B cell (primary cell): ENCODE measurements at regions not wholly inside any gene's neighbourhood (a gene's known extent, or its start where the extent isn't known, plus 50 kb on each side); places are given as distances from the start of the nearest gene placed in this dataset.

Experiments used
- ATAC-seq: fragments of 200-7000 bp; cut with Tn5 transposase; one replicate; pipeline ENCODE4 v1.10.0; 2021; ENCODE audit warnings: low read depth, mild to moderate bottlenecking, moderate number of reproducible peaks, moderate library complexity
- CTCF ChIA-PET: fragments of 350-600 bp; sonication (Branson Sonifier 250); formaldehyde crosslinking; loops from one replicate; lab custom pipeline; 2021; ENCODE audit warnings: antibody characterized with exemption, inconsistent platforms; lab: Charles Lee
- POLR2A ChIA-PET: fragments of 350-600 bp; sonication (Branson Sonifier 250); formaldehyde crosslinking; loops from one replicate; lab custom pipeline; 2021; ENCODE audit warnings: antibody characterized with exemption; lab: Charles Lee
- DNase-seq: peaks from one replicate; pipeline ENCODE4 v3.0.0; 2013
- H2AFZ ChIP-seq: 2 replicates; pipeline ENCODE4 v1.6.1; 2012; ENCODE audit warnings: mild to moderate bottlenecking, low read depth, low read length; ENCODE audit not compliant: insufficient read depth, poor library complexity, severe bottlenecking
- H3K27ac ChIP-seq, 2 donors: 1 replicate in 1 of 2; 2 replicates in 1 of 2; pipeline ENCODE4 v1.5.1; 2012 to 2013; ENCODE audit warnings: low read length in 2 of 2, mild to moderate bottlenecking in 2 of 2, moderate library complexity in 1 of 2
- H3K27me3 ChIP-seq, 4 experiments: fragments of 200-600 bp in 1 of 4; sonication (generic) in 1 of 4; replicated peaks in 1 of 4; 1 replicate in 2 of 4; 2 replicates in 2 of 4; pipeline versions ENCODE4 v1.6.1 to v1.7.0; 2013 to 2016; ENCODE audit warnings: low read length in 3 of 4, mild to moderate bottlenecking in 2 of 4, mixed read lengths in 1 of 4, moderate library complexity in 1 of 4; ENCODE audit not compliant: insufficient read depth in 4 of 4, control insufficient read depth in 3 of 4; ENCODE audit errors: control extremely low read depth in 1 of 4
- H3K36me3 ChIP-seq, 2 experiments: replicated peaks in 1 of 2; 1 replicate in 1 of 2; 2 replicates in 1 of 2; pipeline versions ENCODE4 v1.6.1 to v1.7.1; 2013; ENCODE audit warnings: low read length in 1 of 2; ENCODE audit not compliant: insufficient read depth in 2 of 2, control insufficient read depth in 1 of 2; ENCODE audit errors: control extremely low read depth in 1 of 2, extremely low read depth in 1 of 2
- H3K4me1 ChIP-seq, 2 donors: fragments of 200-600 bp in 1 of 2; sonication (generic) in 1 of 2; 1 replicate in 1 of 2; 2 replicates in 1 of 2; pipeline versions ENCODE4 v1.5.1 to v1.6.1; 2013 to 2017; ENCODE audit warnings: low read length in 2 of 2; ENCODE audit not compliant: control insufficient read depth in 2 of 2, insufficient read depth in 2 of 2
- H3K4me2 ChIP-seq: replicated peaks from 2 replicates; pipeline ENCODE3; 2012; ENCODE audit warnings: mild to moderate bottlenecking, low read depth, low read length; ENCODE audit not compliant: poor library complexity, severe bottlenecking
- H3K4me3 ChIP-seq, 5 experiments: fragments of 200-600 bp in 1 of 5; sonication (generic) in 1 of 5; 1 replicate in 3 of 5; 2 replicates in 2 of 5; pipeline versions ENCODE4 v1.5.1 to v1.7.0; 2011 to 2016; ENCODE audit warnings: low read length in 4 of 5, mild to moderate bottlenecking in 4 of 5, low read depth in 2 of 5, control low read depth in 1 of 5, moderate library complexity in 1 of 5; ENCODE audit not compliant: insufficient read depth in 1 of 5; ENCODE audit errors: control extremely low read depth in 1 of 5, extremely low read depth in 1 of 5
- H3K79me2 ChIP-seq: fragments of 200-600 bp; sonication (generic); one replicate; pipeline ENCODE4 v1.6.0; 2016; ENCODE audit warnings: low read length; ENCODE audit not compliant: control insufficient read depth, insufficient read depth
- H3K9ac ChIP-seq: fragments of 200-600 bp; sonication (generic); 2 replicates; pipeline ENCODE4 v1.6.1; 2017; ENCODE audit warnings: mild to moderate bottlenecking, low read length, moderate library complexity
- H3K9me3 ChIP-seq, 3 donors: one replicate each; pipeline versions ENCODE4 v1.6.1 to v1.7.1; 2013; ENCODE audit warnings: low read length in 2 of 3; ENCODE audit not compliant: control insufficient read depth in 2 of 3, insufficient read depth in 1 of 3; ENCODE audit errors: control extremely low read depth in 1 of 3
- H4K20me1 ChIP-seq: 2 replicates; pipeline ENCODE4 v1.6.0; 2012; ENCODE audit warnings: mild to moderate bottlenecking, low read length; ENCODE audit not compliant: insufficient read depth, control insufficient read depth, poor library complexity, severe bottlenecking
- H3K27ac Mint-ChIP-seq: one replicate; pipeline ENCODE4 v1.8.0; 2021; ENCODE audit warnings: mixed read lengths
- H3K27me3 Mint-ChIP-seq: one replicate; pipeline ENCODE4 v1.8.0; 2021; ENCODE audit warnings: mixed read lengths
- H3K4me1 Mint-ChIP-seq: one replicate; pipeline ENCODE4 v1.8.0; 2021; ENCODE audit warnings: mixed read lengths
- H3K4me3 Mint-ChIP-seq: one replicate; pipeline ENCODE4 v1.8.0; 2021; ENCODE audit warnings: mixed read lengths
- H3K9me3 Mint-ChIP-seq: one replicate; pipeline ENCODE4 v1.8.0; 2022; ENCODE audit warnings: mixed read lengths; ENCODE audit not compliant: insufficient read depth
- CTCF ChIP-seq: fragments of 200-600 bp; IDR thresholded peaks from one replicate; pipeline ENCODE4 v1.8.0; 2022; ENCODE audit warnings: antibody characterized with exemption, mild to moderate bottlenecking
- EZH2 ChIP-seq: IDR thresholded peaks from 2 replicates; pipeline ENCODE4 v1.6.1; 2012; ENCODE audit warnings: borderline replicate concordance, low read depth, mild to moderate bottlenecking, moderate library complexity, low read length; ENCODE audit not compliant: insufficient read depth, poor library complexity, severe bottlenecking
- WGBS: methylation state at CpG from one replicate; pipeline ENCODE4 v1.1.5; 2013; ENCODE audit warnings: missing lambda C conversion rate; ENCODE audit not compliant: insufficient coverage; 5-methylcytosine and 5-hydroxymethylcytosine counted together
- intact Hi-C: fragments of 100-400 bp; cut with micrococcal nuclease; formaldehyde crosslinking; loops from one replicate; pipeline ENCODE4 v1.10.0; 2022

GRCh38 chr12:46468813-46469212 lies 96.2 kb upstream of the SLC38A2 start:
- Histone ChIP-seq H3K36me3 (no peaks in the 10 kb centered on the region), H3K27ac (no peak overlapping the region), H3K9me3 (no peaks in the 10 kb centered on the region), H3K4me1 (peaks cover 16% of the 10 kb centered on the region in 2 donors), H3K27me3 (no peaks in the 10 kb centered on the region), H3K4me2 (no peak overlapping the region), H4K20me1 (no peaks in the 10 kb centered on the region), H3K79me2 (peaks cover 18% of the 10 kb centered on the region), H2AFZ (no peak overlapping the region), H3K9ac (no peak overlapping the region), H3K4me3 (no peak overlapping the region)
- Mint-ChIP-seq H3K27me3 (no peaks in the 10 kb centered on the region), H3K9me3 (no peaks in the 10 kb centered on the region), H3K4me1 (peaks cover 27% of the 10 kb centered on the region), H3K27ac (no peak overlapping the region), H3K4me3 (no peak overlapping the region)
- CTCF ChIA-PET = interaction anchor here (1.3 kb wide), 1 partner anchor 193 kb away, joined by 3 read pairs; no protein-coding TSS in a partner anchor
- ATAC-seq (no peak), DNase-seq (no peak)
- intact Hi-C loops = no loop called here
- WGBS = no CpG with 5 or more reads among the region's 4 CpGs
- POLR2A ChIA-PET = no interaction called here
- TF ChIP-seq EZH2 (no peak), CTCF (no peak)

GRCh38 chr12:46468160-46468559 lies 95.6 kb upstream of the SLC38A2 start:
- H4K20me1 ChIP-seq = no peaks in the 10 kb centered on the region
- ChIA-PET CTCF (no interaction called here), POLR2A (no interaction called here)
- no peak overlapping the region for H3K27ac ChIP-seq
- H2AFZ ChIP-seq = no peak overlapping the region
- H3K4me3 ChIP-seq = no peak overlapping the region
- Mint-ChIP-seq H3K4me1 (peaks cover 22% of the 10 kb centered on the region), H3K27ac (no peak overlapping the region), H3K9me3 (no peaks in the 10 kb centered on the region), H3K4me3 (no peak overlapping the region), H3K27me3 (no peaks in the 10 kb centered on the region)
- peaks cover 10 to 14% of the 10 kb centered on the region in 2 donors for H3K4me1 ChIP-seq
- no peak overlapping the region for H3K4me2 ChIP-seq
- H3K79me2 ChIP-seq = peaks cover 18% of the 10 kb centered on the region
- no peaks in the 10 kb centered on the region for H3K27me3 ChIP-seq
- no peak for TF ChIP-seq CTCF
- no peak for TF ChIP-seq EZH2
- no peaks in the 10 kb centered on the region for H3K9me3 ChIP-seq
- intact Hi-C loops = no loop called here
- DNase-seq (no peak), ATAC-seq (no peak)
- WGBS = 100% methylated on average over 3 of the region's 6 CpGs
- no peaks in the 10 kb centered on the region for H3K36me3 ChIP-seq
- no peak overlapping the region for H3K9ac ChIP-seq
